HG02852 (cell line): ENCODE measurements at regions not wholly inside any gene's neighbourhood (a gene's known extent, or its start where the extent isn't known, plus 50 kb on each side); places are given as distances from the start of the nearest gene placed in this dataset.
"Not testable (repeated sequence)": the region's sequence is repeated elsewhere in the genome, so short reads cannot be mapped to it uniquely, and the experiment has no call there.

Experiments used
- ATAC-seq: cut with Tn5 transposase; IDR thresholded peaks from one replicate; pipeline ENCODE4 v1.9.1; 2021; ENCODE audit warnings: mild to moderate bottlenecking, moderate library complexity; ENCODE audit not compliant: unreplicated experiment

GRCh38 chr6:73984571-73985210 is 288.7 kb downstream of the CD109 start:
- no peak for ATAC-seq

GRCh38 chr6:73983367-73983766 is 287.4 kb downstream of the CD109 start:
- ATAC-seq: no peak

DNA sequence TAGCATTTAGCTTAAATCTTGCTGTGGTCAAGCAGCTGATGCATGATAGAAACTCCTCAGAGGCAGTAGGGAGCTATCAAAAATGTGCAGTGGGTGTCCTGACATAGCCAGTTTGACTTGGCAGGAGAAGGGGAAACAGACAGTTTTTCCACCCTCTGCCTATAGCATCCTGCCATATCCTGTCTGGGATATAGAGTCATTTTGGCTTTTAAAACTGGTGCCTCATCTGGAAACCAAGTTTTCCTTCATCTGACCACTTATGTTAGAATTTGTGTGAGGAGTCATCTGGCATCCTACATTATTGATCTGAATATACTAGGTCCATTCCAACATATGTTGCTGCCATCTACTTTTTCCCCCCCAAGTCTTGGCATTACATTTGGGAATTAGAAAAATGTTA is 284.1 kb downstream of the CD109 start:
- no peak for ATAC-seq

- no peak for ATAC-seq
Measured at GRCh38 chr6:73978330-73978729, 282.3 kb downstream of the CD109 start.

DNA sequence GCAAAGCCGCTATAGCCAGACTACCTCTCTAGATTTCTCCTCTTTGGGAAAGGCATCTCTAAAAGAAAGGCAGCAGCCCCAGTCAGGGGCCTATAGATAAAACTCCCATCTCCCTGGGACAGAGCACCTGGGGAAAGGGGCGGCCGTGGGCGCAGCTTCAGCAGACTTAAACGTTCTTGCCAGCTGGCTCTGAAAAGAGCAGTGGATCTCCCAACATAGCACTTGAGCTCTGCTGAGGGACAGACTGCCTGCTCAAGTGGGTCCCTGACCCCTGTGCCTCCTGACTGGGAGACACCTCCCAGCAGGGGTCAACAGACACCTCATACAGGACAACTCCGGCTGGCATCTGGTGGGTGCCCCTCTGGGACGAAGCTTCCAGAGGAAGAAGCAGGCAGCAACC is 276.5 kb downstream of the CD109 start:
- not testable (repeated sequence) for ATAC-seq

DNA sequence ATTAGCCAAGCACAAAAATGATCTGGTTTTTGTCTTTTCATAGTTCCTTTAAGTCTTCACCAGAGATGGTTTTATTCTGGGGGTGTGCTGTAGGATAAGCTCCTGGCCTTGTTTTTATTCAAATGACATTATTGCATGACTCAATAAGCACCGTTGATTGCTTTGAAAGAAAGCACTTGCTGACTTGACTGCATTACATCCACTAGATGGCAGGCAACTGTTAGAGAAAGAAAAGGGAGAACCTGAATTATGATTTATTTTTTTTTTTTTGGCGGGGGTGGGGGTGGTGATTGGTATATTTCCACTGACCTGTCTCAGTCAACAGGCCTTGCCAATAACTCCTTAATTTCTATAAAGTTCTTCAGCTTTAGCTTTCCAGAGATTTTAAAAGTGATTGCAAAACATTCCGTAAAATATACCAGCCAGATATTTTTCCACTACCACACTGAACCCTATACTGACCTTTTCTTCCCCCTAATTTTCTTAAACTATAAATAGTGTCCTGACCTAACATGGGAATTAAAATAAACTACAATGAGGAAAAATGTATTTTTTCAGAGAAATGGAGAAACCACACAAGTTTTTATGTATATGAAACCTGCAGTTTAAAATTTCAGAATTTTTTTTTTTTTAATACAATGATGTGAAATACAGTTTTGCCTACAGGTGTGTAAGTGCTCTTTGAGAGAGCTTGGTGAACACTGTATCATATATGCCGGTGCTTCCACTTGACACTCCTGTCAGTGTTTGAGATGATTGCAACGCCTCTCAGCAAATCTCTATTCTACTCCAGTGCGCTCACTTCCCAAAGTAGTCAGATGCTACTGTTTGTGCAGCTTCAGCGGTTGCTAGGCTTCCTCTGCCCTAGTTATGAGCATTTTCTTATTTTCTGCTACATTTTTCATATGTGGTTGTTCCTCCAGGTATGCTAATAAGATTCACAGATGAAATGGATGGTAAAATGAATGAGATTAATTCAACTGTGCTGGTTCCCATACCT is 274.3 kb downstream of the CD109 start:
- ATAC-seq: no peak

GRCh38 chr6:73968221-73968757 is 272.3 kb downstream of the CD109 start:
- no peak for ATAC-seq

GRCh38 chr6:73965539-73966029 is 269.6 kb downstream of the CD109 start:
- no peak for ATAC-seq

DNA sequence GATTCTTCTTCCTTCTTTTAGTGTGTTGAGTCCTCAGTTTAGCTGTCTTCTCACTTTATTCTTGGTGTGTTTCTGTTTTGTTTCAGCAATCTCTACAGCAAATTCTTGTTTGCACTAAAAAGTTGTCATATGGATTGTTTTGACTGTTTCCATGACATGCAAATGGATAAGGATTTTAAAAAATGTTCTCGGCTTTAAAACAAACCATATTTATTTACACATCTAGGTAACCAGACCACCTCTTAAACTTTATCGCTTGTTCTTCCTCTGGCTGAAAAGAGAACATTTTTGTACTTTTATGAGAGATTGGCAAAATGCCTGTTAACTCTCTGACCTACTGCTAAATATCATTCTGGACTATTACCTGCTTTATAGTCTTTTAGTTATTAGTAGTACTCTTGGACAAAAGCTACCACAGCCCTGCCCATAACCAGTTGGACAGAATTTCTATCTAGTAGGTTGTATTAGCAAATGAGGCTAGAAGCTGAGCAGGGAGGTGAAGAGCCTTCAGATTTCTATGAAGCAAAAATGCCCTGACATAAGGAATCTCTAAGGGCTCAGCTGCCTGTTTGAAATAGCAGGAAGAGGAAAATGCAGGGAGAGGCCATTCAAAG is 268.3 kb downstream of the CD109 start:
- ATAC-seq: no peak

DNA sequence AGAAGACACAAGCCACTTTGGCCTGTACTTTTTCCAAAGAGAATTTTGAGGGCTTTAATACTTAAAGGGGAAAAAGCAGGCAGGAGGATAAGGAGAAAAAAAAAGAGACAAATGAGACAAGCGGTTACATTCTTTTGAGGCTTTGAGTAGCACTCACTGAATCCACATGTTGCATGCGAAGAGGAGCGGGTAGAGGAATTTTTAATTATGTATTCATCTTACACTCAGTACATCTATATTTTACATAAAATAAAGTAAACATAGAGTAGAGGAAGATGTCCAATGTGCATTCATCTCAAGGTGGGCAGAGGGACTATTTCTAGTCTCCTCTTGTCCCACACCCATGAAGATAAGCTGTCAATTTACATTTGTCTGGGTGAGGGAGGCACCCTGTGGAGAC is 266.9 kb downstream of the CD109 start:
- no peak for ATAC-seq

- no peak for ATAC-seq
Measured at GRCh38 chr6:73956305-73956704, 260.3 kb downstream of the CD109 start.

DNA sequence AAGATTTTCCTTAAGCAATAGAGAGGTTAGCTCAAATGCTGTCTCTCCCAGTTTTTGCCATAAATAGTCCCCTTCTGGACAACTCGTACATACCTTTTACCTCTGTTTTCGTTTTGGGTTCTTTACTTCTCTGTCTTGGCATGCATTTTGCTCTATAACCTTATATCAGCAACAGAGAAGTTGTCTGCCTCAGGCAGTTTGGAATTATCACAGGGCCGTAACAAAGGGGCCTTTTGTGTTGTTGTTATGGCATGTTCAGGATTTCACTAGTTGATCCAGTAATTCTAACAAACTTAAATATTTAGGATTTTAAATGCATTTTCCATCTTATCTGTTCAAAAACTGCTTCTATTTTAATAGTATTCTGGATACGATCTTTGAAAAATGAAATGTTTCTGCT is 259.8 kb downstream of the CD109 start:
- no peak for ATAC-seq

GRCh38 chr6:73954881-73955280 is 258.9 kb downstream of the CD109 start:
- no peak for ATAC-seq

DNA sequence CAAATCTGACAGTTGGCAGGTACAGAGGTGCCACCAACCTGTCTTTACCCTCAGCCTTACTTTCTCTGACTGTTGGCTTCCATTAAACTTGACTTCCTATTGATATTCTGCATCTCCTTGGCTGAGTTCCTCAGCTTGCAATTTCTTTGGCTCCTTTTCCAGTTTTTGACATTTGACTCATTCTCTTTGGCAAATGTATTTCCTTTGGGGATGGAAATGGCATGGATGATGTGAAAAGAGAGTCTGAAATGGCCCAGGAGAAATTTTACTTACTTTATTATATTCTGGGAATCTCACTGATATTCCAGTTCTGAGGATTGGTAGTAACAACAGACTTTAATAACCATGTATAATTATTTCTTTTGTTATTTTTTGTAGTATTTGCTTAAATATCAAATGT is 255.2 kb downstream of the CD109 start:
- no peak for ATAC-seq

- no peak for ATAC-seq
Measured at GRCh38 chr6:73943930-73944652, 248.1 kb downstream of the CD109 start.

DNA sequence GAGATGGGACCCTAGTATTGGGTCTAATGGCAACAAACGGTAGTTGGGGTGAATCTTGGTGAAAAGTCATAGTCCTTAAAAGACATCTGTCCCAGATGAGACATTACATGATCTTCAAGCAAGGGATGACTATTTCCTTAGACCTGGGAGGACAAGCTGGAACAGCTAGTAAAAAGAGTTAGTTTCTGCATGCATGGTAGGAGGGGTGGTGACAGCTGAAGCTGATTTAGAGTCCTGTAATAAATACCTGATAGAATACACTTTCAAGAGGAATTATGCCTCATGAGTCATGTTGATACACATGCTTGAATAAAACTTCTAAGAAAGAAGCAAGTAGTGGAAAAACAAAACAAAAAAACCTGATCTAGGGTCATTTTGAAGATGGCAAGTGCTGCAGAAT is 247.4 kb downstream of the CD109 start:
- no peak for ATAC-seq

GRCh38 chr6:73942592-73943186 is 246.7 kb downstream of the CD109 start:
- ATAC-seq: no peak

DNA sequence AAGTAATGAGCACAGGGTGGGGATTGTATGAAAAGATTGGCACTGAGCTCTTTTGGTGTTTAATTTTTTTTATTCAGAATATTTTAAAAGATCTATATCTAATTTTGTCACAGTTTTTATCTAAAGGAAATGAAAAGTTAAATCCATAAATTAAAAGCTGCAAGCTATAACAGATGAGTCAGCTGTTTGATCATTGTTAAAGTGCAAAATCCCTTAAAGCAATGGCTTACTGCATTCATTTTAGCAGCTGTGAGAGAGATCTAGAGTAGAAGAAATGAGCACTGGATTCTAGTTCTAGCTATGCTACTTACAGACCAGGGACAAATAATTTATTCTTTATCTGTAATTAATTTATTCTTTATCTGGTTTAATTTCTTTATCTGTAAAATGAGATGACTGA is 245.9 kb downstream of the CD109 start:
- no peak for ATAC-seq

DNA sequence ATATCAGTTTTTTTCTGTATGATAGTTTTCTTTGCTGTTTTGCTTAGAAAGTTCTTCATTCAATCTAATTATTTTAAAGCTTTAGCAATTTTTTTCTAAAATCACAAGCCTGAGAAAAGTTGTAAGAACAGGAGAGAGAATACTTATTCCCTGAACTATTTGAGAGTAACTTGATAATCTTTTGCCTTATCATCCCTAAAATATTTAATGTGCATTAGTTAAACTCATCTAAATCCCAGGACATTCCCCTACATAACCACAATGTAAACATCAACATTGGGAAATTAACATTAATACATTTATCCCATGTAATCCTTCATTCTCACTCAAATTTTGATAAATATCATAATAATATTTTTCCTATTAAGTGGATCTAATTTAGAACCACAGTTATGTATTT is 241.8 kb downstream of the CD109 start:
- no peak for ATAC-seq

DNA sequence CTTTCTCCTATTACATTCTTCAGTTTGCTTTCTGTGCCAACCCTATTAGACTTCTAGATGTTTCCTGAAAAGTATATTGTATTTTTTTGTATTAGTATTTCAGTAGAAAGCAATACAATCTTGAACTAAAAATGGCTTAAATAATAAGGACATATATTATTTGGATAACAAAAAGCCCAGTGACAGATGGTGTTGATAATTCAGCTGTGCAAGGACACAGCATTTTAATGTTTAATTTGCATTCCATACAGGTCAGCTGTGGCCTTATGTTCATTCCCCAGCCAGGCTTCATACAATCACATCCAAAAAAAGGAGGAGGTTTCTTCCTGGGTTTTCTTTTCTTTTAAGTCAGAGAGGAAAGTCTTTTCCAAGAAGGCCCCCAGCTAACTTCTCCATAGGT is 236.9 kb downstream of the CD109 start:
- no peak for ATAC-seq
